ENCODE measurements at regions not wholly inside any gene's neighbourhood (a gene's known extent, or its start where the extent isn't known, plus 50 kb on each side); places are given as distances from the start of the nearest gene placed in this dataset.

DNA sequence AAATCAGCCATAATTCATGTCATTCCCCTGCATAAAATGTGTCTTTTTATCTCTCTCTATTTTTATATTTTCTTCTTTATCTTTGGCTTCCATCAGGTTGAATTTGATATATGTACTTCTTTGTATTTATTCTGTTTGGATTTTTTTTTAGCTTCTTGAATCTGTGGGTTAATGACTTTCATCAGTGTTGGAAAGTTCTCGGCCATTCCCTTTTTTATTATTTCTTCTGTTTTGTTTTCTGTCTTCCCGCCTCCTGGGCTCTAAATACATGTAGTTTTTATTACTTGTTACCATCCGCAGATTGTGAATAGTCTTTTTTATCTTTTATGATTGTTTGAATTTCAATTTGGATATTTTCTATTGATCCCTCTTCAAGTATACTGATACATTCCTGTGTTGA is 637.5 kb downstream of the NPHP4 start:
- TF ChIP-seq, protein P1, sequence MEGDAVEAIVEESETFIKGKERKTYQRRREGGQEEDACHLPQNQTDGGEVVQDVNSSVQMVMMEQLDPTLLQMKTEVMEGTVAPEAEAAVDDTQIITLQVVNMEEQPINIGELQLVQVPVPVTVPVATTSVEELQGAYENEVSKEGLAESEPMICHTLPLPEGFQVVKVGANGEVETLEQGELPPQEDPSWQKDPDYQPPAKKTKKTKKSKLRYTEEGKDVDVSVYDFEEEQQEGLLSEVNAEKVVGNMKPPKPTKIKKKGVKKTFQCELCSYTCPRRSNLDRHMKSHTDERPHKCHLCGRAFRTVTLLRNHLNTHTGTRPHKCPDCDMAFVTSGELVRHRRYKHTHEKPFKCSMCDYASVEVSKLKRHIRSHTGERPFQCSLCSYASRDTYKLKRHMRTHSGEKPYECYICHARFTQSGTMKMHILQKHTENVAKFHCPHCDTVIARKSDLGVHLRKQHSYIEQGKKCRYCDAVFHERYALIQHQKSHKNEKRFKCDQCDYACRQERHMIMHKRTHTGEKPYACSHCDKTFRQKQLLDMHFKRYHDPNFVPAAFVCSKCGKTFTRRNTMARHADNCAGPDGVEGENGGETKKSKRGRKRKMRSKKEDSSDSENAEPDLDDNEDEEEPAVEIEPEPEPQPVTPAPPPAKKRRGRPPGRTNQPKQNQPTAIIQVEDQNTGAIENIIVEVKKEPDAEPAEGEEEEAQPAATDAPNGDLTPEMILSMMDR (IDR thresholded peaks at IDR 0.05), result no peak
- TF ChIP-seq POLR2A (IDR thresholded peaks at IDR 0.05), result no peak

All from lower leg skin (tissue), 3 donors.